CD4-positive, alpha-beta T cell (primary cell): ENCODE measurements at regions not wholly inside any gene's neighbourhood (a gene's known extent, or its start where the extent isn't known, plus 50 kb on each side); places are given as distances from the start of the nearest gene placed in this dataset.

Experiments used
- ATAC-seq: fragments of 200-7000 bp; cut with Tn5 transposase; one replicate; pipeline ENCODE4 v1.10.0; 2022; ENCODE audit warnings: mild to moderate bottlenecking; ENCODE audit not compliant: poor library complexity
- CTCF ChIA-PET: fragments of 350-600 bp; sonication (Branson Sonifier 250); formaldehyde crosslinking; loops from one replicate; lab custom pipeline; 2021; ENCODE audit warnings: antibody characterized with exemption, inconsistent platforms; lab: Charles Lee
- POLR2A ChIA-PET: fragments of 350-600 bp; sonication (Branson Sonifier 250); formaldehyde crosslinking; loops from one replicate; lab custom pipeline; 2021; ENCODE audit warnings: antibody characterized with exemption, inconsistent platforms; lab: Charles Lee
- DNase-seq, 14 experiments: peaks; one replicate each; pipeline ENCODE4 v3.0.0-alpha.2; 2013 to 2020; ENCODE audit warnings: mixed read lengths in 2 of 14
- H3K27ac ChIP-seq, 2 donors: one replicate each; pipeline versions ENCODE4 v1.5.1 to v1.7.0; 2013; ENCODE audit warnings: low read length in 2 of 2, low read depth in 1 of 2, mild to moderate bottlenecking in 1 of 2
- H3K27me3 ChIP-seq, 2 experiments: 1 replicate in 1 of 2; 2 replicates in 1 of 2; pipeline versions ENCODE4 v1.6.1 to v1.7.0; 2013; ENCODE audit warnings: low read length in 2 of 2, control low read depth in 1 of 2, mild to moderate bottlenecking in 1 of 2, moderate library complexity in 1 of 2; ENCODE audit not compliant: insufficient read depth in 2 of 2, control insufficient read depth in 1 of 2
- H3K36me3 ChIP-seq: one replicate; pipeline ENCODE4 v1.6.1; 2013; ENCODE audit warnings: low read length, control low read depth; ENCODE audit not compliant: insufficient read depth
- H3K4me1 ChIP-seq: one replicate; pipeline ENCODE4 v1.6.1; 2013; ENCODE audit warnings: low read length, control low read depth; ENCODE audit not compliant: insufficient read depth
- H3K4me3 ChIP-seq: one replicate; pipeline ENCODE4 v1.5.1; 2013; ENCODE audit warnings: mild to moderate bottlenecking, low read length, moderate library complexity
- H3K9me3 ChIP-seq, 2 experiments: 1 replicate in 1 of 2; 2 replicates in 1 of 2; pipeline versions ENCODE4 v1.6.1 to v1.7.0; 2013; ENCODE audit warnings: low read length in 2 of 2, mild to moderate bottlenecking in 2 of 2, control low read depth in 1 of 2, moderate library complexity in 1 of 2; ENCODE audit not compliant: control insufficient read depth in 1 of 2, insufficient read depth in 1 of 2
- H3K27ac Mint-ChIP-seq: one replicate; pipeline ENCODE4 v1.8.0; 2020; ENCODE audit warnings: mixed read lengths
- H3K27me3 Mint-ChIP-seq: one replicate; pipeline ENCODE4 v1.8.0; 2021; ENCODE audit warnings: mixed read lengths
- H3K36me3 Mint-ChIP-seq: one replicate; pipeline ENCODE4 v1.8.0; 2021; ENCODE audit warnings: low read depth, mixed read lengths
- H3K4me1 Mint-ChIP-seq: one replicate; pipeline ENCODE4 v1.8.0; 2021; ENCODE audit warnings: low read depth, mixed read lengths
- H3K4me3 Mint-ChIP-seq: one replicate; pipeline ENCODE4 v1.8.0; 2020; ENCODE audit warnings: mild to moderate bottlenecking, mixed read lengths
- H3K9me3 Mint-ChIP-seq: one replicate; pipeline ENCODE4 v1.8.0; 2020; ENCODE audit warnings: mixed read lengths
- intact Hi-C, 2 experiments: fragments of 100-400 bp; cut with DNase I in 1 of 2; cut with micrococcal nuclease in 1 of 2; formaldehyde crosslinking; loops; one replicate each; pipeline versions ENCODE4 v1.15.1 to v1.9.0; 2023 to 2025; cut with DNase I, micrococcal nuclease
- TF ChIP-seq, protein P1 (sequence below): fragments of 200-600 bp; IDR thresholded peaks from one replicate; pipeline ENCODE4 v1.8.0; 2022; ENCODE audit warnings: antibody characterized with exemption, mild to moderate bottlenecking

DNA sequence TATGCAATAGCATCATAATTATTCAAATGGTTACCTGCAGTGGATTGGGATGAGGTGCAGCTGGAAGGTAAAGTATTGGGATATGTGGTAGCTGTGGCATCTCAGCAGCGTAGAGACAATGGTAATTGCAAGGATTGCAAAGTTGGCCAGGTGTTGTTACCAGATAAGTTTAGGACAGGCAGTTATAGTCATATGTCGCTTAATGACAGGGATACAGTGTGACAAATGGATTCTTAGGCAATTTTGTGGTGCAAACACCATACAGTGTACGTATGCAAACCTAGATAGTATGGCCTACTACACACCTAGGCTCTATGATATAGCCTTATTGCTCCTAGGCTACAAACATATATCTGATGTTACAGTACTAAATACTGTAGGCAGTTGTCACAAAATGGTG lies 163.5 kb upstream of the LYZL2 start:
- CTCF ChIA-PET, result no interaction called here
- Histone ChIP-seq H3K27me3 (no peaks in the 10 kb centered on the region), H3K4me3 (no peak overlapping the region), H3K9me3 (no peaks in the 10 kb centered on the region), H3K36me3 (no peaks in the 10 kb centered on the region), H3K4me1 (peaks cover 21% of the 10 kb centered on the region), H3K27ac (no peak overlapping the region)
- intact Hi-C loops, result no loop called here
- DNase-seq, result no peak
- Mint-ChIP-seq H3K9me3 (no peaks in the 10 kb centered on the region), H3K27ac (peak overlapping the region; percentile 88), H3K4me3 (no peak overlapping the region), H3K36me3 (no peaks in the 10 kb centered on the region), H3K4me1 (peaks cover 45% of the 10 kb centered on the region), H3K27me3 (no peaks in the 10 kb centered on the region)
- ATAC-seq, result no peak
- POLR2A ChIA-PET, result interaction anchor here (1.3 to 1.4 kb wide), 3 partner anchors 9 to 967 kb away, joined by 4 to 7 read pairs (median 5); partner anchors contain the start of gene ZNF438
- TF ChIP-seq, protein P1, sequence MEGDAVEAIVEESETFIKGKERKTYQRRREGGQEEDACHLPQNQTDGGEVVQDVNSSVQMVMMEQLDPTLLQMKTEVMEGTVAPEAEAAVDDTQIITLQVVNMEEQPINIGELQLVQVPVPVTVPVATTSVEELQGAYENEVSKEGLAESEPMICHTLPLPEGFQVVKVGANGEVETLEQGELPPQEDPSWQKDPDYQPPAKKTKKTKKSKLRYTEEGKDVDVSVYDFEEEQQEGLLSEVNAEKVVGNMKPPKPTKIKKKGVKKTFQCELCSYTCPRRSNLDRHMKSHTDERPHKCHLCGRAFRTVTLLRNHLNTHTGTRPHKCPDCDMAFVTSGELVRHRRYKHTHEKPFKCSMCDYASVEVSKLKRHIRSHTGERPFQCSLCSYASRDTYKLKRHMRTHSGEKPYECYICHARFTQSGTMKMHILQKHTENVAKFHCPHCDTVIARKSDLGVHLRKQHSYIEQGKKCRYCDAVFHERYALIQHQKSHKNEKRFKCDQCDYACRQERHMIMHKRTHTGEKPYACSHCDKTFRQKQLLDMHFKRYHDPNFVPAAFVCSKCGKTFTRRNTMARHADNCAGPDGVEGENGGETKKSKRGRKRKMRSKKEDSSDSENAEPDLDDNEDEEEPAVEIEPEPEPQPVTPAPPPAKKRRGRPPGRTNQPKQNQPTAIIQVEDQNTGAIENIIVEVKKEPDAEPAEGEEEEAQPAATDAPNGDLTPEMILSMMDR, result no peak

DNA sequence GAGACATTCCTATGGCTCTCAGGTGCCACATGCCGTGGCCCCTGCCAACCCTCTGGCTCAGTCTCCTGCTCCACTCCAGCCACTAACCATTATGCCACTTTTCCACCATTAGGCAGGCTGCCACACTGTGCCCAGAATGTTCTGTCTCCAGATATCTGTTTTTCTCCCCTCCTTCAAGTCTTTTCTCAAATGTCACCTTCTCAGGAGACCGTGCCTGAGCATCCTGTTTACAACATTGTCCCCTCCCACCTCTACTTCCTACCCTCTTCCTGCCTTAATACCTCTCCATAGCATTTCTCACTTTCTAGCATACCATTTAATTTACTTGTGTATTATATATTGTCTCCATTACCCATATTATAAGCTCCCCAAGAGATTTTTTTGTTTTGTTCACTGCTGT lies 162.5 kb upstream of the LYZL2 start:
- peaks cover 46% of the 10 kb centered on the region for H3K4me1 Mint-ChIP-seq
- no peaks in the 10 kb centered on the region for H3K36me3 Mint-ChIP-seq
- ATAC-seq, result peak; percentile 76
- DNase-seq, result peak in 3 of 14 experiments; percentile 21 to 63 (median 47)
- H3K27me3 Mint-ChIP-seq, result no peaks in the 10 kb centered on the region
- TF ChIP-seq, protein P1, result no peak
- POLR2A ChIA-PET, result interaction anchor here (0.7 to 1.4 kb wide), 4 partner anchors 8 to 968 kb away, joined by 3 to 7 read pairs (median 4); partner anchors contain the start of gene ZNF438
- H3K27ac ChIP-seq, result peak overlapping the region; percentile 49 to 54
- peak overlapping the region; percentile 8 for H3K4me3 ChIP-seq
- intact Hi-C loops, result no loop called here
- H3K27me3 ChIP-seq, result no peaks in the 10 kb centered on the region
- CTCF ChIA-PET, result no interaction called here
- no peaks in the 10 kb centered on the region for H3K36me3 ChIP-seq
- no peaks in the 10 kb centered on the region for H3K9me3 Mint-ChIP-seq
- no peaks in the 10 kb centered on the region for H3K9me3 ChIP-seq
- H3K4me1 ChIP-seq, result peaks cover 21% of the 10 kb centered on the region
- peak overlapping the region; percentile 44 for H3K4me3 Mint-ChIP-seq
- peak overlapping the region; percentile 88 for H3K27ac Mint-ChIP-seq

DNA sequence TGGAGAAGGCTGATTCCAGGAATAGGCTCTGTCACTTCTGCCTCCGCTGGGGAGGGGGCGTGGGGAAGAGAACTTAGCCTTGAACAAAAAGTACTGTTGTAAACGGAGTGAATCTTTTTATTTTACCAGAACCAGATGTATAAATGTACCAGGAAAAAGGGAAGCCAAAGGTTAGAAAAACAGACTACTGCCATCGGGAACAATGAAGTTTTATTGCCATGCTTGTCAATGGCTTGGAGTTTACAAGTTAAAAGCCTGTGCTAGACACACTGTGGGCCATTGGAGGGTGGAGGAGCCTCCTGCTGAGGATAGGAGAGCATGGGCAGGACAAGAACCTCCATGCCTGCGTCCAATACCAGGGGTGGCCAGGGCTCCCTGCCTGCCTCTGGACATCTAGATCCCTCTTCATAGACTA lies 161.7 kb upstream of the LYZL2 start:
- Mint-ChIP-seq H3K9me3 (no peaks in the 10 kb centered on the region), H3K27ac (peak overlapping the region; percentile 88), H3K4me3 (peak overlapping the region; percentile 16), H3K27me3 (no peaks in the 10 kb centered on the region), H3K36me3 (no peaks in the 10 kb centered on the region), H3K4me1 (peaks cover 46% of the 10 kb centered on the region)
- intact Hi-C loops, result no loop called here
- Histone ChIP-seq H3K4me3 (no peak overlapping the region), H3K9me3 (no peaks in the 10 kb centered on the region), H3K27ac (peak overlapping the region in 1 of 2 donors; percentile 49), H3K27me3 (no peaks in the 10 kb centered on the region), H3K36me3 (no peaks in the 10 kb centered on the region), H3K4me1 (peaks cover 21% of the 10 kb centered on the region)
- ATAC-seq, result no peak
- TF ChIP-seq, protein P1, result no peak
- CTCF ChIA-PET, result no interaction called here
- no peak for DNase-seq
- POLR2A ChIA-PET, result interaction anchor here (1.3 kb wide), 1 partner anchor 240 kb away, joined by 4 read pairs; the partner anchor contains the start of gene ZNF438
